BLaER1 (cell line): ENCODE measurements at regions not wholly inside any gene's neighbourhood (a gene's known extent, or its start where the extent isn't known, plus 50 kb on each side); places are given as distances from the start of the nearest gene placed in this dataset.

Experiments used
- H3K27ac ChIP-seq: shearing (Covaris generic); formaldehyde crosslinking; 2 replicates; pipeline ENCODE4 v1.8.1; 2022
- H3K27me3 ChIP-seq: shearing (Covaris generic); formaldehyde crosslinking; 2 replicates; pipeline ENCODE4 v1.8.1; 2022
- H3K36me3 ChIP-seq: shearing (Covaris generic); formaldehyde crosslinking; 2 replicates; pipeline ENCODE4 v1.8.1; 2022
- H3K4me1 ChIP-seq: shearing (Covaris generic); formaldehyde crosslinking; 2 replicates; pipeline ENCODE4 v1.8.1; 2022
- H3K4me2 ChIP-seq: shearing (Covaris generic); formaldehyde crosslinking; 2 replicates; pipeline ENCODE4 v1.8.1; 2022
- H3K4me3 ChIP-seq: shearing (Covaris generic); formaldehyde crosslinking; 2 replicates; pipeline ENCODE4 v1.8.1; 2022
- H3K9ac ChIP-seq: shearing (Covaris generic); formaldehyde crosslinking; 2 replicates; pipeline ENCODE4 v1.8.1; 2022
- H3K9me3 ChIP-seq: shearing (Covaris generic); formaldehyde crosslinking; 2 replicates; pipeline ENCODE4 v1.8.1; 2022
- H4K20me1 ChIP-seq: shearing (Covaris generic); formaldehyde crosslinking; 2 replicates; pipeline ENCODE4 v1.8.1; 2022
- Cebpa-rat ChIP-seq: shearing (Covaris generic); IDR thresholded peaks from 2 replicates; pipeline ENCODE4 v1.8.1; 2022

- H3K36me3 ChIP-seq, result no peaks in the 10 kb centered on the region
- no peak overlapping the region for H3K27ac ChIP-seq
- no peak overlapping the region for H3K4me3 ChIP-seq
- no peaks in the 10 kb centered on the region for H4K20me1 ChIP-seq
- H3K4me1 ChIP-seq, result peaks cover 27% of the 10 kb centered on the region
- no peaks in the 10 kb centered on the region for H3K27me3 ChIP-seq
- no peak for TF ChIP-seq Cebpa-rat
- no peaks in the 10 kb centered on the region for H3K9me3 ChIP-seq
- no peak overlapping the region for H3K9ac ChIP-seq
- no peak overlapping the region for H3K4me2 ChIP-seq
These were observed 68.0 kb upstream of the SIAH1 start for GRCh38 chr16:48452991-48453760.

- no peak for TF ChIP-seq Cebpa-rat
- H3K27me3 ChIP-seq, result no peaks in the 10 kb centered on the region
- H3K4me3 ChIP-seq, result no peak overlapping the region
- no peaks in the 10 kb centered on the region for H4K20me1 ChIP-seq
- H3K4me2 ChIP-seq, result no peak overlapping the region
- no peaks in the 10 kb centered on the region for H3K9me3 ChIP-seq
- H3K9ac ChIP-seq, result no peak overlapping the region
- H3K36me3 ChIP-seq, result no peaks in the 10 kb centered on the region
- H3K4me1 ChIP-seq, result peaks cover 14% of the 10 kb centered on the region
- no peak overlapping the region for H3K27ac ChIP-seq
These were observed 66.1 kb upstream of the SIAH1 start for GRCh38 chr16:48451323-48451722.

GRCh38 chr16:48450367-48450766 is 65.2 kb upstream of the SIAH1 start:
- Histone ChIP-seq H3K4me3 (no peak overlapping the region), H3K9me3 (no peaks in the 10 kb centered on the region), H3K27ac (no peak overlapping the region), H4K20me1 (no peaks in the 10 kb centered on the region), H3K4me2 (no peak overlapping the region), H3K27me3 (no peaks in the 10 kb centered on the region), H3K9ac (no peak overlapping the region), H3K36me3 (no peaks in the 10 kb centered on the region), H3K4me1 (peaks cover 11% of the 10 kb centered on the region)
- no peak for TF ChIP-seq Cebpa-rat

GRCh38 chr16:48448841-48449481 is 63.7 kb upstream of the SIAH1 start:
- Histone ChIP-seq H3K4me2 (no peak overlapping the region), H3K9me3 (no peaks in the 10 kb centered on the region), H3K27me3 (no peaks in the 10 kb centered on the region), H3K4me1 (peaks cover 15% of the 10 kb centered on the region), H3K36me3 (no peaks in the 10 kb centered on the region), H3K27ac (no peak overlapping the region), H4K20me1 (no peaks in the 10 kb centered on the region), H3K9ac (no peak overlapping the region), H3K4me3 (no peak overlapping the region)
- TF ChIP-seq Cebpa-rat, result no peak

- H3K4me3 ChIP-seq, result no peak overlapping the region
- TF ChIP-seq Cebpa-rat, result no peak
- H4K20me1 ChIP-seq, result no peaks in the 10 kb centered on the region
- H3K27me3 ChIP-seq, result no peaks in the 10 kb centered on the region
- no peaks in the 10 kb centered on the region for H3K36me3 ChIP-seq
- H3K9me3 ChIP-seq, result no peaks in the 10 kb centered on the region
- H3K4me1 ChIP-seq, result peaks cover 15% of the 10 kb centered on the region
- H3K27ac ChIP-seq, result no peak overlapping the region
- H3K4me2 ChIP-seq, result no peak overlapping the region
- no peak overlapping the region for H3K9ac ChIP-seq
These were observed 62.8 kb upstream of the SIAH1 start for GRCh38 chr16:48447940-48448536.

GRCh38 chr16:48447428-48447827 is 62.2 kb upstream of the SIAH1 start:
- no peaks in the 10 kb centered on the region for H3K27me3 ChIP-seq
- no peak overlapping the region for H3K27ac ChIP-seq
- H3K9ac ChIP-seq, result no peak overlapping the region
- H3K36me3 ChIP-seq, result no peaks in the 10 kb centered on the region
- H3K4me3 ChIP-seq, result no peak overlapping the region
- H3K4me1 ChIP-seq, result peaks cover 15% of the 10 kb centered on the region
- no peaks in the 10 kb centered on the region for H3K9me3 ChIP-seq
- no peak for TF ChIP-seq Cebpa-rat
- no peak overlapping the region for H3K4me2 ChIP-seq
- no peaks in the 10 kb centered on the region for H4K20me1 ChIP-seq

- no peaks in the 10 kb centered on the region for H3K36me3 ChIP-seq
- no peaks in the 10 kb centered on the region for H3K27me3 ChIP-seq
- no peak overlapping the region for H3K9ac ChIP-seq
- no peak overlapping the region for H3K27ac ChIP-seq
- H3K4me2 ChIP-seq, result no peak overlapping the region
- no peak overlapping the region for H3K4me3 ChIP-seq
- H3K4me1 ChIP-seq, result peaks cover 15% of the 10 kb centered on the region
- H3K9me3 ChIP-seq, result no peaks in the 10 kb centered on the region
- TF ChIP-seq Cebpa-rat, result no peak
- H4K20me1 ChIP-seq, result no peaks in the 10 kb centered on the region
These were observed 61.3 kb upstream of the SIAH1 start for GRCh38 chr16:48446534-48446920.

GRCh38 chr16:48445782-48446533 is 60.7 kb upstream of the SIAH1 start:
- H3K27me3 ChIP-seq, result no peaks in the 10 kb centered on the region
- no peak overlapping the region for H3K9ac ChIP-seq
- H3K4me2 ChIP-seq, result no peak overlapping the region
- no peak for TF ChIP-seq Cebpa-rat
- H4K20me1 ChIP-seq, result no peaks in the 10 kb centered on the region
- H3K4me1 ChIP-seq, result peaks cover 15% of the 10 kb centered on the region
- H3K27ac ChIP-seq, result no peak overlapping the region
- H3K4me3 ChIP-seq, result no peak overlapping the region
- no peaks in the 10 kb centered on the region for H3K9me3 ChIP-seq
- H3K36me3 ChIP-seq, result no peaks in the 10 kb centered on the region

GRCh38 chr16:48444574-48444973 is 59.4 kb upstream of the SIAH1 start:
- no peak for TF ChIP-seq Cebpa-rat
- Histone ChIP-seq H3K4me1 (peaks cover 15% of the 10 kb centered on the region), H3K4me3 (no peak overlapping the region), H3K9me3 (no peaks in the 10 kb centered on the region), H3K27ac (no peak overlapping the region), H3K27me3 (no peaks in the 10 kb centered on the region), H3K36me3 (no peaks in the 10 kb centered on the region), H3K9ac (no peak overlapping the region), H4K20me1 (no peaks in the 10 kb centered on the region), H3K4me2 (peak overlapping the region; percentile 35)

GRCh38 chr16:48442379-48442778 is 57.2 kb upstream of the SIAH1 start:
- Histone ChIP-seq H4K20me1 (no peaks in the 10 kb centered on the region), H3K4me3 (no peak overlapping the region), H3K36me3 (no peaks in the 10 kb centered on the region), H3K9ac (no peak overlapping the region), H3K27ac (no peak overlapping the region), H3K4me1 (peaks cover 15% of the 10 kb centered on the region), H3K27me3 (no peaks in the 10 kb centered on the region), H3K9me3 (no peaks in the 10 kb centered on the region), H3K4me2 (no peak overlapping the region)
- TF ChIP-seq Cebpa-rat, result no peak
